SHP77 (cell line): ENCODE measurements at regions not wholly inside any gene's neighbourhood (a gene's known extent, or its start where the extent isn't known, plus 50 kb on each side); places are given as distances from the start of the nearest gene placed in this dataset.
A peak's percentile ranks its signal among the peaks of the same experiment; 100 is the strongest.
"Not testable (repeated sequence)": the region's sequence is repeated elsewhere in the genome, so short reads cannot be mapped to it uniquely, and the experiment has no call there.

Source experiments
- DNase-seq, 2 experiments: peaks; one replicate each; lab custom pipeline; 2025; lab: John Stamatoyannopoulos, UW

- DNase-seq: not testable (repeated sequence)
Observed at GRCh38 chr22:16090991-16091390, 401.2 kb downstream of the POTEH start.

- DNase-seq: not testable (repeated sequence)
Observed at GRCh38 chr22:16105121-16105520, 415.3 kb downstream of the POTEH start.

GRCh38 chr22:16131456-16131855, 441.6 kb downstream of the POTEH start:
- DNase-seq: not testable (repeated sequence)

GRCh38 chr22:16131918-16132317, 442.1 kb downstream of the POTEH start:
- DNase-seq: no peak

- DNase-seq: not testable (repeated sequence)
Observed at GRCh38 chr22:16132598-16132997, 442.8 kb downstream of the POTEH start.

GRCh38 chr22:16146101-16146500, 446.5 kb downstream of the CCT8L2 start:
- not testable (repeated sequence) for DNase-seq

GRCh38 chr22:16146916-16147315, 445.7 kb downstream of the CCT8L2 start:
- DNase-seq: not testable (repeated sequence)

- not testable (repeated sequence) for DNase-seq
Observed at GRCh38 chr22:16177287-16177686, 415.3 kb downstream of the CCT8L2 start.

GRCh38 chr22:16183864-16184263, 408.7 kb downstream of the CCT8L2 start:
- peak in 1 of 2 experiments; percentile 6 for DNase-seq
